ENCODE measurements at regions not wholly inside any gene's neighbourhood (a gene's known extent, or its start where the extent isn't known, plus 50 kb on each side); places are given as distances from the start of the nearest gene placed in this dataset.
"Not testable (repeated sequence)": the region's sequence is repeated elsewhere in the genome, so short reads cannot be mapped to it uniquely, and the experiment has no call there.

DNA sequence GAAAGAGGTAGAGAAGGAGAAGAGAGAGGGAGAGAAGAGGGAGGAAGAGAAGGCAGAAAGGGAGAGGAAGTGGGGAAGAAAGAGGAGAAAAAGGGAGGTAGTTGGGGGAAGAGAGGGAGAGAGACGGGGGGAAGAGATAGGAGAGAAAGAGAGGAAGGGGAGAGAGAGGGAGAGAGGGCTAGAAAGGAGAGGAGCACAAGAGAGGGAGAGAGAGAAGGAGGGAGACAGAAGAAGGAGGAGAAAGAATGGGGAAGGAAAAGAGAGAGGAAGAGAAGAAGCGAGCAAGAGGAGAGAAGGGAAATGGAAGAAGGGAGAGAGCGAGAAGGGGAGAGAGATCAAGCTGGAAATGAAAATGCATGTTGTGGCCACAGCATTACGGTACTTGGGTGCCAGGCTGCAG lies 1368.4 kb upstream of the TMEM132C start:
- no peak for DNase-seq (ENCODE audit: low read depth)

DNA sequence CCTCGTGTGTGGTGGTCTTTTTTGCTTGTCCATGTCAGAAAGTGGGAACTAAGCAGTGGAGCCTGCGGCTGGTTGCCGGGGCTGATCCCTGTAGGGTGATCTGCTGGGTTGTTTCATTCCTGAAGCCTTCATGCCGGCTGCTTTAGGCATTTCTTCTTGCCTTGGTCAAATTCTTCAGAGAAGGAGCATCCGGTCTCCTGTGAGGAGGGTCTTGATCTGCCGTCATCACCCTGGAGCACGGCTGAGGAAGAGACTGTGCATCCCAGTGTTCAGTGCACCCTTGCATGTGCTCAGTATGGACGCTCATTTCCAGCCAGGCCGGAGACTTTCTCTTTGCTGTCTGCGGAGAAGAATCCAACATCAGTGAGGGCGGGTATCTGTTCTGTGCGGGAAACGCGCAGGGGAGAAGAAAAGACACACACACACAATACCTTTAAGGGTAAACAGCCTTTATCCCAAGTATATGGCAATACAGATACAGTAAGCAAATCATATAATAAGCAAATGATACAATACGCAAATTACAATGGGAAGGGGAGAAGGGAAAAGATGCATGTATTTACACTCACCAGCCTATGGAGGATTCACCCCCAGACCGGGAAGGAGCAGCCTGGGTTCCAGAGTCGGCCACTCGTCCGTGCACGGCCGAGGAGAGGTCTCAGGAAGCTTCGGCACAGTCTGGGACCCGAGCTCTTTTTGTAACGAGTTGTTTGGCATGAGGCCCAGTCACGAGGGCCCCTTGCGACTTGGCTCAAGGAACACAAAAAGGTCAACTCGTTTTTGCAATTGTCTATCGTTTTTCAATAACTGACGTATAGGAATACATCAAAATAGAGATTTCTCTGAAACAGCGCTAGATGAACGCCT lies 1366.8 kb upstream of the TMEM132C start:
- no peak for DNase-seq (ENCODE audit: low read depth)

- DNase-seq (ENCODE audit: low read depth) = no peak
Measured at GRCh38 chr12:126903027-126903876, 1363.7 kb upstream of the TMEM132C start.

DNA sequence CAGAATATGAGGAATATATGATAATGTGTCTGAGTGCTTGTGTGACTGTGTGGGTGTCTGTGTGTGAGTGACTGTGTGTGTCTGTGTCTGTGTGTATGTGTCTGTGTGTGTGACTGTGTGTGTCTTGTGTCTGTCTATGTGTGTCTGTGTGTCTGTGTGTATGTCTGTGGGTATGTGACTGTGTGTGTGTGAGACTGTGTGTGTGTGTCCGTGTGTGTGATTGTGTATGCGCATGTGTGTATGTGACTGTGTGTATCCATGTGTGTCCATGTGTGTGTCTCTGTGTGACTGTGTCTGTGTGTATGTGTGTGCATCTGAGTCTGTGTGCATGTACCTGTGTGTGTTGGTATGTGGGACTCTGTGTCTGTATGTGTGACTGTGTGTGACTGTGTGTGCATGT lies 1361.2 kb upstream of the TMEM132C start:
- DNase-seq (ENCODE audit: low read depth) = no peak

- DNase-seq (ENCODE audit: low read depth) = no peak
Measured at GRCh38 chr12:126907900-126908764, 1358.8 kb upstream of the TMEM132C start.

DNA sequence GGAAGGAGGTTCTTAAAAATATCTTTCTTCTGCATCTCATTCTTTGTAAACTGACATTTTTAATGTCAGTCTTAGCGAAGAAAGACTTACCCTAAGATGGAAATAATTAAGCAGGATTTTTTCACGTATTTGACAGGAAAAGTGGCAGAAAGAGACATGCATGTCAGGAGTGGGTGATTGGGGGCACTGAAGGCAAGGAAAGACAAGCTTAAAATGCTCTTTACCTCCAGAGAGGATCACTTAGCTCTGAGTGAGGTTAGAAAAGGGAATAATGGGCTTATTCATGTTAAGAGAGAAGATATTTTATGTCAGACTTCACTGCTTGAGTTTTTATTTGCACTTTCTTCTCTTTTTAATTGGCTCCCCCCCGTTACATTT lies 1358.2 kb upstream of the TMEM132C start:
- DNase-seq (ENCODE audit: low read depth) = no peak

DNA sequence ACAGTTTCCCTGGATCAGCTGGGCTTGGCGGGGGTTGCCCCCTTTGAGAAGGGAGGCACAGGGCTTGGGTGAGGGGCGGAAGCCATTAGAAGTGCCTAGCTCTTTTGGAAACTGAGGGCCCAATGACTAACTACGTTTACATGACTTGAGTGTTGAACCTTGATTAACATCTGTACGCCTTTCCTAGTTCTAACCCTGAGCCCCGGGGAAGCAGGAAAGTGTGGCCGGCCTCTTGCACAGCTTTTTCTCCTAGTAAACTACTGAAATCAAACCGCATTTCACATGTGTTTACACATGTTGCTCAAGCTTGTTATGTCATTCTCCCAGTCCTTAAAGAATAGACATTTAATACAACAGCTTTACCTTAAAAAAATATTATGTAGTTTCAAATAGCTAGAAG lies 1356.4 kb upstream of the TMEM132C start:
- no peak for DNase-seq (ENCODE audit: low read depth)

DNA sequence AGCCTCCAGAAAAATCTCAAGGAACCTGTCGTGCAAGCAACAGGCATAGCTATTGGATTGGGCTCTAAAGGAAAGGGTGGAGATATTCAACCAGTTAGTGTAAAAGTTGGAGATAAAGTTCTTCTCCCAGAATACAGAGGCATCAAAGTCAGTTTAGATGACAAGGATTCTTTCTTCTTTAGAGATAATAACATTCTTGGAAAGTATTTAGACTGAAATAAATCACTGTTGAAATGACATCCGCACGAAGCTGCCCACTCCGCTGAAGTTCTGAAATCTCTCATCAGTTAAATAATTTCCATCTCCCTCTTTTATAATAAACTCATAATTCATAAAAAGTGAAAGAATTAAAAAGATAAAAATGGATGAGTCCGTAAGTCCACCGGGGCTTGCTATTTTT lies 1354.9 kb upstream of the TMEM132C start:
- DNase-seq (ENCODE audit: low read depth) = no peak

DNA sequence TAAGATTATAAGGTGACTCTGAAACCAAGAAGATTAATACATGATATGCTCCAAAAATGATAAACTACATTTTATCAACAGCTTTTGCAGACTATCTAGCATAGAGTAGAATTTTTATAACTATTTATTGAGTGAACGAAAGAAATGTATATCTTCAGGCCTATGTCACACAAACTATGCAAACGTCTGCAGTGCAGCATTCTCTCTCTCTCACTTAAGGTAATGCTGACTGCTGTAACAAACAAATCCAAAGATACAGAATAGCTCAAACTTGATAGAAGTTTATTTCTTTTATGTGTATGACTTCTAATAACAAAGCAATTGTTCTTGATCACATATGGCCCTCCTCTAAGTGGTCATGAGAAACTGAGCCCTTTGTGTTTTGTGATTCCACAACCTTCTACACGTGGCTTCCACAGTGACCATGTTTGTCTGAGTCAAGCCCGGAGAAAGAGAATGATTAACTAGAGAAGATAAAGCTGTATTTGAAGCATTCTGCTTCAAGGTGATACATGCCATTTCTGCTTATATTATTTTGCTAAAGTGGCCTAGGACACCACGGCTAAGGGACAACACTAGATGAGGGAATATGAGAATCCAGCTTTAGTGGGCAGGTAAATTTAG lies 1352.7 kb upstream of the TMEM132C start:
- DNase-seq (ENCODE audit: low read depth) = no peak

GRCh38 chr12:126915309-126915708 lies 1351.7 kb upstream of the TMEM132C start:
- DNase-seq (ENCODE audit: low read depth) = no peak

- DNase-seq (ENCODE audit: low read depth) = no peak
Measured at GRCh38 chr12:126926023-126926594, 1340.9 kb upstream of the TMEM132C start.

DNA sequence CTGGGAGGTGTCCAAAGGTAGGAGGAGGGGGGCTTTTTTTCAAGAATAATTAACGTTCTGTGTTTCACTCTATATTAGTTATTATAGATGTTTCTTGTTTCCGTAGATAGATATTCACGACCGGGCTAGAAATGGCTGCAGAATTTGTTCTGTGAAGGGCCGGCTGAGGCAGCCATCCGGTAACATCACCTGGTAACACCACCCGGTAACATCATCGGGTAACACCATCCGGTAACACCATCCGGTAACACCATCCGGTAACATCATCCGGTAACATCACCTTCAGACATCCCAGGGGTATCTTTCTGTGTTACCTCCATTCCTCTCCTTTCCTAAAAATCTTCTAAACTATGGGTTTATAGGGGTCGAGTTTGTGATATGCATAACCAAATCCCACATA lies 1336.7 kb upstream of the TMEM132C start:
- no peak for DNase-seq (ENCODE audit: low read depth)

DNA sequence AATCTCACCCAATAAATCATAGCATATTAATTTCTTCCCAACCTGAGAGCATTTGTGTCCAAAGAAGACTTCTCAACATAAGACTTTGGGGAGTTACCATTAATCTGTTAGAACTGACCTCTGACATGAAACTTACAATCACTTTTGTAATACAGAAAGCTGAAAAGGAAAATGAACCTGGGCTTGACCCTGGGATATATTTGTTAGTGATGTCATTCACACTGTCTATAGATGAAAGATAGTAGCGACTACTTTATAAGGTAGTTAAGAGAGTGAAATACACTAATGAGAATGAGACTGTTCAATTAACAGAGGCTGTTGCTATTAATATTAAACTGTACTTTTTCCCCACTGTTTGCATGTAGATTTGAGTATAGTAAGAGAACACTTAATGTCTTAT lies 1334.8 kb upstream of the TMEM132C start:
- DNase-seq (ENCODE audit: low read depth) = no peak

DNA sequence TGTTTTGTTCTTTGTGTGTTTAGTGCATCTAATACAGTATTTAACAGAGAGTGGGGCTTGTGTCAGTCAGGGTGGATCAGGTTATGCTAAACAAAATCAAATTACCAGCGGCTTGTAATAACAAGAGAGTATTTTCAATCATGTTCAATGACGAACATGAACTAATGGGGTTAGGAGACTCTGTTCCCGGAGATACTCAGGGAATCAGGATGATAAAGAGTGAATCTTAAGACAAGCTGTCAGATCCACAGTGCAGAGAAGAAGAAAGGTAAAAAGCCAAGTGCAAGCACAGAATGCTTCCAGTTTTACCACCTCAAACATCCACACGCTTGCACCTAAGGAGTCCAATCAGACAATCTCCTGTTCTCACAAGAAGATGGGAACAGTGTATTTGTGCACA lies 1331.5 kb upstream of the TMEM132C start:
- no peak for DNase-seq (ENCODE audit: low read depth)

- peak; percentile 83 for DNase-seq (ENCODE audit: low read depth)
Measured at GRCh38 chr12:126936181-126936851, 1330.7 kb upstream of the TMEM132C start.

- DNase-seq (ENCODE audit: low read depth) = no peak
Measured at GRCh38 chr12:126937431-126937830, 1329.5 kb upstream of the TMEM132C start.

- DNase-seq (ENCODE audit: low read depth) = peak; percentile 66
Measured at GRCh38 chr12:126944684-126945083, 1322.3 kb upstream of the TMEM132C start.

GRCh38 chr12:126946958-126947357 lies 1320.0 kb upstream of the TMEM132C start:
- not testable (repeated sequence) for DNase-seq (ENCODE audit: low read depth)

- no peak for DNase-seq (ENCODE audit: low read depth)
Measured at GRCh38 chr12:126949558-126949957, 1317.4 kb upstream of the TMEM132C start.

DNA sequence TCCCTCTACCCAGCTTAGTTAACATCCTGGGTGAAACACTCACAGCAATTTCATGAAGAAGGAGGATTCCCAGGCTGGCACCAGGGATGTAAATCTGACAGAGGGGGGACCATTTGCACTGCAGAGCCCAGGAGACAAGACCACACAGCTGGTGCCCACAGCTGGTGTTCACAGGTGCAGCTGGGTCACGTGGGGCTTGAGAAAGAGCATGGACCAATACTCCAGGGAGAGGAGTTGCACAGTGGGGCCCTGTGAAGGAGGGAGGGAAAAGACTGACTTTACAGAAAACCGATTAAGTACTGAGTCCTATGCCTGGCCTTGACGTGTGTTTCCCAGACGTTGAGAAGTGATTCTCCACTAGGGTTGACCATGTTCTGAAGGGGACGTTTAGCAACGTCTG lies 1316.7 kb upstream of the TMEM132C start:
- DNase-seq (ENCODE audit: low read depth) = no peak

Data from Daoy (cell line).